Astrocyte (in vitro differentiated cells and primary cell): ENCODE measurements at regions not wholly inside any gene's neighbourhood (a gene's known extent, or its start where the extent isn't known, plus 50 kb on each side); places are given as distances from the start of the nearest gene placed in this dataset.

Experiments
- CTCF ChIP-seq: IDR thresholded peaks from 2 replicates; pipeline ENCODE4 v1.5.1; 2011; ENCODE audit warnings: low read depth, mild to moderate bottlenecking, inconsistent platforms, low read length, moderate library complexity; ENCODE audit not compliant: insufficient read depth
- EZH2 ChIP-seq: IDR thresholded peaks from 2 replicates; pipeline ENCODE4 v1.6.1; 2012; ENCODE audit warnings: mild to moderate bottlenecking, low read length, inconsistent platforms; ENCODE audit not compliant: insufficient read depth

GRCh38 chr2:104768694-104769093, 85.2 kb upstream of the POU3F3 start:
- TF ChIP-seq CTCF (no peak), EZH2 (no peak)
